ENCODE measurements at regions not wholly inside any gene's neighbourhood (a gene's known extent, or its start where the extent isn't known, plus 50 kb on each side); places are given as distances from the start of the nearest gene placed in this dataset.

GRCh38 chr2:57869758-57870344 lies 176.8 kb upstream of the VRK2 start:
- Histone ChIP-seq H3K9ac (ENCODE audit: insufficient read depth, low read depth, low read length) (no peak overlapping the region), H3K4me1 (ENCODE audit: insufficient read depth, low read length) (no peaks in the 10 kb centered on the region), H3K79me2 (ENCODE audit: insufficient read depth, low read length) (no peaks in the 10 kb centered on the region), H4K20me1 (ENCODE audit: insufficient read depth, low read length) (no peaks in the 10 kb centered on the region), H3K4me3 (replicated peaks in 1 of 3; ENCODE audit: insufficient read depth in 1 of 3, low read depth in 2 of 3, low read length in 3 of 3) (no peak overlapping the region), H2AFZ (ENCODE audit: low read length) (no peak overlapping the region), H3K4me2 (ENCODE audit: low read depth, low read length) (no peak overlapping the region), H3K9me3 (ENCODE audit: low read length) (no peaks in the 10 kb centered on the region), H3K36me3 (replicated peaks in 1 of 2; ENCODE audit: control insufficient read depth in 1 of 2, insufficient read depth in 2 of 2, low read length in 2 of 2) (no peaks in the 10 kb centered on the region), H3K27ac (ENCODE audit: extremely low read length, insufficient read depth, low read length) (no peak overlapping the region), H3K27me3 (ENCODE audit: control insufficient read depth in 1 of 2, insufficient read depth in 2 of 2, low read length in 2 of 2) (no peaks in the 10 kb centered on the region)
- BruUV-seq (replicated peaks), result no TSS peak
- FAIRE-seq, result no peak
- no peak for DNase-seq (ENCODE audit: low spot score)
- ChIA-PET POLR2A (no interaction called here), CTCF (ENCODE audit: low intra/inter-chr PET ratio, low total read pairs) (no interaction called here)
- intact Hi-C loops (cut with micrococcal nuclease; ENCODE audit: unreplicated experiment), result no loop called here
- TF ChIP-seq MNT (IDR thresholded peaks at IDR 0.05), result peak; percentile 96
- no peak for TF ChIP-seq TEAD3 (CRISPR knock-in tag; optimal IDR thresholded peaks at IDR 0.05; ENCODE audit: borderline replicate concordance)
- in situ Hi-C loops (cut with HindIII; ENCODE audit: extremely low pct_ligation_motif_present, low pct_unique_long_range_greater_than_20kb), result no loop called here
- no peak for ATAC-seq
- WGBS (ENCODE audit: low lambda C conversion rate), result 29% methylated on average over 12 of the region's 12 CpGs

- POLR2A ChIA-PET, result no interaction called here
- TF ChIP-seq CSRNP1 (CRISPR knock-in tag; IDR thresholded peaks at IDR 0.05), result no peak
- no peak for TF ChIP-seq ZBTB14 (CRISPR knock-in tag; IDR thresholded peaks at IDR 0.05)
- no peak for TF ChIP-seq ATAD3A (CRISPR knock-in tag; IDR thresholded peaks at IDR 0.05)
- no peak for TF ChIP-seq SNAPC2 (CRISPR knock-in tag; IDR thresholded peaks at IDR 0.05)
- TF ChIP-seq ZNF276 (CRISPR knock-in tag; IDR thresholded peaks at IDR 0.05; ENCODE audit: low read depth), result no peak
- no peak for TF ChIP-seq PHF21A (CRISPR knock-in tag; IDR thresholded peaks at IDR 0.05)
- TF ChIP-seq KLF11 (CRISPR knock-in tag; IDR thresholded peaks at IDR 0.05), result no peak
- no peak for TF ChIP-seq FOXO4 (CRISPR knock-in tag; conservative IDR thresholded peaks at IDR 0.05)
- no peak for TF ChIP-seq ZNF335 (CRISPR knock-in tag; IDR thresholded peaks at IDR 0.05)
- TF ChIP-seq ZFP90 (CRISPR knock-in tag; IDR thresholded peaks at IDR 0.05; ENCODE audit: borderline replicate concordance), result no peak
Measured at GRCh38 chr2:57876313-57876712, 170.3 kb upstream of the VRK2 start.

More at GRCh38 chr2:57876313-57876712, 170.3 kb upstream of the VRK2 start:
- Histone ChIP-seq H3K27ac (ENCODE audit: extremely low read length, insufficient read depth, low read length) (no peak overlapping the region), H3K4me2 (ENCODE audit: low read depth, low read length) (no peak overlapping the region), H3K36me3 (replicated peaks in 1 of 2; ENCODE audit: control insufficient read depth in 1 of 2, insufficient read depth in 2 of 2, low read length in 2 of 2) (no peaks in the 10 kb centered on the region), H3K4me3 (replicated peaks in 1 of 3; ENCODE audit: insufficient read depth in 1 of 3, low read depth in 2 of 3, low read length in 3 of 3) (no peak overlapping the region), H3K9me3 (ENCODE audit: low read length) (no peaks in the 10 kb centered on the region), H4K20me1 (ENCODE audit: insufficient read depth, low read length) (no peaks in the 10 kb centered on the region), H3K27me3 (ENCODE audit: control insufficient read depth in 1 of 2, insufficient read depth in 2 of 2, low read length in 2 of 2) (no peaks in the 10 kb centered on the region), H3K9ac (ENCODE audit: insufficient read depth, low read depth, low read length) (no peak overlapping the region), H3K79me2 (ENCODE audit: insufficient read depth, low read length) (no peaks in the 10 kb centered on the region), H2AFZ (ENCODE audit: low read length) (no peak overlapping the region), H3K4me1 (ENCODE audit: insufficient read depth, low read length) (no peaks in the 10 kb centered on the region)
- no peak for FAIRE-seq
- no TSS peak for BruUV-seq (replicated peaks)
- ATAC-seq, result no peak
- CTCF ChIA-PET (ENCODE audit: low intra/inter-chr PET ratio, low total read pairs), result no interaction called here
- intact Hi-C loops (cut with micrococcal nuclease; ENCODE audit: unreplicated experiment), result no loop called here
- in situ Hi-C loops (cut with HindIII; ENCODE audit: extremely low pct_ligation_motif_present, low pct_unique_long_range_greater_than_20kb), result no loop called here
- no peak for DNase-seq (ENCODE audit: low spot score)
